ENCODE measurements at regions not wholly inside any gene's neighbourhood (a gene's known extent, or its start where the extent isn't known, plus 50 kb on each side); places are given as distances from the start of the nearest gene placed in this dataset.

- no peak for DNase-seq (ENCODE audit: low read depth in 4 of 4, low spot score in 1 of 4)
These were observed 130.6 kb downstream of the TPRA1 start for GRCh38 chr3:127459891-127460290.

GRCh38 chr3:127458696-127459604, 131.6 kb downstream of the TPRA1 start:
- DNase-seq (ENCODE audit: low read depth in 4 of 4, low spot score in 1 of 4), result no peak

GRCh38 chr3:127457546-127458145, 132.9 kb downstream of the TPRA1 start:
- DNase-seq (ENCODE audit: low read depth in 4 of 4, low spot score in 1 of 4), result no peak

- peak in 1 of 4 experiments; percentile 19 for DNase-seq (ENCODE audit: low read depth in 4 of 4, low spot score in 1 of 4)
These were observed 133.4 kb downstream of the TPRA1 start for GRCh38 chr3:127457094-127457475.

- DNase-seq (ENCODE audit: low read depth in 4 of 4, low spot score in 1 of 4), result no peak
These were observed 134.0 kb downstream of the TPRA1 start for GRCh38 chr3:127456471-127457093.

- DNase-seq (ENCODE audit: low read depth in 4 of 4, low spot score in 1 of 4), result peak; percentile 18 to 61 (median 32)
These were observed 134.7 kb downstream of the TPRA1 start for GRCh38 chr3:127455541-127456450.

GRCh38 chr3:127454968-127455367, 135.6 kb downstream of the TPRA1 start:
- no peak for DNase-seq (ENCODE audit: low read depth in 4 of 4, low spot score in 1 of 4)

GRCh38 chr3:127454051-127454450, 136.5 kb downstream of the TPRA1 start:
- DNase-seq (ENCODE audit: low read depth in 4 of 4, low spot score in 1 of 4), result no peak

- no peak for DNase-seq (ENCODE audit: low read depth in 4 of 4, low spot score in 1 of 4)
These were observed 138.2 kb downstream of the TPRA1 start for GRCh38 chr3:127452321-127452821.

GRCh38 chr3:127451321-127451720, 139.2 kb downstream of the TPRA1 start:
- no peak for DNase-seq (ENCODE audit: low read depth in 4 of 4, low spot score in 1 of 4)

- DNase-seq (ENCODE audit: low read depth in 4 of 4, low spot score in 1 of 4), result no peak
These were observed 140.2 kb downstream of the TPRA1 start for GRCh38 chr3:127450331-127450730.

- no peak for DNase-seq (ENCODE audit: low read depth in 4 of 4, low spot score in 1 of 4)
These were observed 140.9 kb downstream of the TPRA1 start for GRCh38 chr3:127449486-127450212.

GRCh38 chr3:127448671-127449070, 141.9 kb downstream of the TPRA1 start:
- DNase-seq (ENCODE audit: low read depth in 4 of 4, low spot score in 1 of 4), result no peak

- no peak for DNase-seq (ENCODE audit: low read depth in 4 of 4, low spot score in 1 of 4)
These were observed 142.4 kb downstream of the TPRA1 start for GRCh38 chr3:127448161-127448561.

- DNase-seq (ENCODE audit: low read depth in 4 of 4, low spot score in 1 of 4), result no peak
These were observed 143.8 kb downstream of the TPRA1 start for GRCh38 chr3:127446756-127447155.

GRCh38 chr3:127445581-127446343, 144.8 kb downstream of the TPRA1 start:
- no peak for DNase-seq (ENCODE audit: low read depth in 4 of 4, low spot score in 1 of 4)

- DNase-seq (ENCODE audit: low read depth in 4 of 4, low spot score in 1 of 4), result no peak
These were observed 145.8 kb downstream of the TPRA1 start for GRCh38 chr3:127444761-127445160.

GRCh38 chr3:127443581-127444375, 146.8 kb downstream of the TPRA1 start:
- no peak for DNase-seq (ENCODE audit: low read depth in 4 of 4, low spot score in 1 of 4)

- DNase-seq (ENCODE audit: low read depth in 4 of 4, low spot score in 1 of 4), result no peak
These were observed 148.0 kb downstream of the TPRA1 start for GRCh38 chr3:127442506-127442905.
